ENCODE measurements at regions not wholly inside any gene's neighbourhood (a gene's known extent, or its start where the extent isn't known, plus 50 kb on each side); places are given as distances from the start of the nearest gene placed in this dataset.

GRCh38 chr13:65868099-65868498 is 1362.0 kb downstream of the PCDH9 start:
- Histone ChIP-seq H3K27ac (no peak overlapping the region), H3K9me3 (no peaks in the 10 kb centered on the region), H3K4me1 (ENCODE audit: insufficient read depth) (no peaks in the 10 kb centered on the region), H3K4me3 (no peak overlapping the region), H3K27me3 (no peaks in the 10 kb centered on the region), H3K36me3 (no peaks in the 10 kb centered on the region)
- no peak for TF ChIP-seq POLR2A (IDR thresholded peaks at IDR 0.05)
- TF ChIP-seq EP300 (IDR thresholded peaks at IDR 0.05), result no peak
- TF ChIP-seq CTCF (IDR thresholded peaks at IDR 0.05), result no peak
- intact Hi-C loops (cut with DNase I), result no loop called here
- 82 to 87% (median 82%) methylated on average over 4 of the region's 4 CpGs for WGBS, 3 donors
- no peak for DNase-seq

GRCh38 chr13:65866138-65866537 is 1364.0 kb downstream of the PCDH9 start:
- Histone ChIP-seq H3K36me3 (no peaks in the 10 kb centered on the region), H3K27me3 (no peaks in the 10 kb centered on the region), H3K9me3 (no peaks in the 10 kb centered on the region), H3K4me1 (ENCODE audit: insufficient read depth) (no peaks in the 10 kb centered on the region), H3K27ac (no peak overlapping the region), H3K4me3 (no peak overlapping the region)
- DNase-seq, result no peak
- intact Hi-C loops (cut with DNase I), result no loop called here
- whole genome bisulfite sequencing, 3 donors, result 94 to 96% (median 94%) methylated on average over 6 of the region's 6 CpGs
- TF ChIP-seq POLR2A (IDR thresholded peaks at IDR 0.05), result no peak
- TF ChIP-seq EP300 (IDR thresholded peaks at IDR 0.05), result no peak
- no peak for TF ChIP-seq CTCF (IDR thresholded peaks at IDR 0.05)

GRCh38 chr13:65865206-65865605 is 1364.9 kb downstream of the PCDH9 start:
- intact Hi-C loops (cut with DNase I), result no loop called here
- no peak for DNase-seq
- Histone ChIP-seq H3K27me3 (no peaks in the 10 kb centered on the region), H3K36me3 (no peaks in the 10 kb centered on the region), H3K4me3 (no peak overlapping the region), H3K27ac (no peak overlapping the region), H3K9me3 (no peaks in the 10 kb centered on the region), H3K4me1 (ENCODE audit: insufficient read depth) (no peaks in the 10 kb centered on the region)
- TF ChIP-seq EP300 (IDR thresholded peaks at IDR 0.05) (no peak), POLR2A (IDR thresholded peaks at IDR 0.05) (no peak), CTCF (IDR thresholded peaks at IDR 0.05) (no peak)
- WGBS, 3 donors, result 83 to 91% (median 84%) methylated on average over 2 of the region's 2 CpGs

- Histone ChIP-seq H3K27ac (no peak overlapping the region), H3K27me3 (no peaks in the 10 kb centered on the region), H3K9me3 (no peaks in the 10 kb centered on the region), H3K4me3 (no peak overlapping the region), H3K4me1 (ENCODE audit: insufficient read depth) (no peaks in the 10 kb centered on the region), H3K36me3 (no peaks in the 10 kb centered on the region)
- TF ChIP-seq EP300 (IDR thresholded peaks at IDR 0.05) (no peak), CTCF (IDR thresholded peaks at IDR 0.05) (no peak), POLR2A (IDR thresholded peaks at IDR 0.05) (no peak)
- DNase-seq, result no peak
- intact Hi-C loops (cut with DNase I), result no loop called here
- WGBS, 3 donors, result 90 to 93% (median 93%) methylated on average over 1 of the region's 1 CpG
Observed at GRCh38 chr13:65864039-65864438, 1366.1 kb downstream of the PCDH9 start.

GRCh38 chr13:65860306-65860705 is 1369.8 kb downstream of the PCDH9 start:
- H3K27me3 ChIP-seq, result no peaks in the 10 kb centered on the region
- H3K27ac ChIP-seq, result no peak overlapping the region
- no peaks in the 10 kb centered on the region for H3K36me3 ChIP-seq
- H3K9me3 ChIP-seq, result no peaks in the 10 kb centered on the region
- intact Hi-C loops (cut with DNase I), result no loop called here
- 50 to 60% (median 55%) methylated on average over 2 of the region's 2 CpGs for WGBS, 3 donors
- no peak for TF ChIP-seq EP300 (IDR thresholded peaks at IDR 0.05)
- no peak for TF ChIP-seq CTCF (IDR thresholded peaks at IDR 0.05)
- no peak for TF ChIP-seq POLR2A (IDR thresholded peaks at IDR 0.05)
- H3K4me1 ChIP-seq (ENCODE audit: insufficient read depth), result no peaks in the 10 kb centered on the region
- H3K4me3 ChIP-seq, result no peak overlapping the region
- DNase-seq, result no peak

Data from ovary (tissue), 7 donors.